ENCODE measurements at regions not wholly inside any gene's neighbourhood (a gene's known extent, or its start where the extent isn't known, plus 50 kb on each side); places are given as distances from the start of the nearest gene placed in this dataset.

DNA sequence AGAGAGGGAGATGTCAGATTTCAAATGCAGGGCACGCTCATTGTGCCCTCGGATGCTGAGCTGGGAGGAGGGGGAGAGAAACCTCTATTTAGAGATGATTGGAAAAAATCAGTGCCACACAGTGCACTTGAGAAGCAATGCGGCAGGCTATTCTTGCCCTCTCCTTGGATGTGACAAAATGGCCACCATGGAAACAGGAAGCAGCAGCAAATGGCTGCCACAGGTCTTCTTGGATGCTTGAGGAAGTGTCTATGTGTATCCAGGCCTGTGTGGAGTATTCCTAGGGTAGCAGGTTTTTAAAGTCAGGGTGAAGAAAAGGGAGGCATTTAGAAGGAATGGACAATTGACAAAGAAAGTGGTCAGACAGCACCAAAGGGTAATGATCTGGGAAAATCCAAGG, 340.1 kb upstream of the ZFHX3 start:
- no peak overlapping the region for H3K27ac ChIP-seq
- no peaks in the 10 kb centered on the region for H3K36me3 ChIP-seq
- H3K27me3 ChIP-seq: no peaks in the 10 kb centered on the region
- no peaks in the 10 kb centered on the region for H3K4me1 ChIP-seq
- TF ChIP-seq, protein P1, sequence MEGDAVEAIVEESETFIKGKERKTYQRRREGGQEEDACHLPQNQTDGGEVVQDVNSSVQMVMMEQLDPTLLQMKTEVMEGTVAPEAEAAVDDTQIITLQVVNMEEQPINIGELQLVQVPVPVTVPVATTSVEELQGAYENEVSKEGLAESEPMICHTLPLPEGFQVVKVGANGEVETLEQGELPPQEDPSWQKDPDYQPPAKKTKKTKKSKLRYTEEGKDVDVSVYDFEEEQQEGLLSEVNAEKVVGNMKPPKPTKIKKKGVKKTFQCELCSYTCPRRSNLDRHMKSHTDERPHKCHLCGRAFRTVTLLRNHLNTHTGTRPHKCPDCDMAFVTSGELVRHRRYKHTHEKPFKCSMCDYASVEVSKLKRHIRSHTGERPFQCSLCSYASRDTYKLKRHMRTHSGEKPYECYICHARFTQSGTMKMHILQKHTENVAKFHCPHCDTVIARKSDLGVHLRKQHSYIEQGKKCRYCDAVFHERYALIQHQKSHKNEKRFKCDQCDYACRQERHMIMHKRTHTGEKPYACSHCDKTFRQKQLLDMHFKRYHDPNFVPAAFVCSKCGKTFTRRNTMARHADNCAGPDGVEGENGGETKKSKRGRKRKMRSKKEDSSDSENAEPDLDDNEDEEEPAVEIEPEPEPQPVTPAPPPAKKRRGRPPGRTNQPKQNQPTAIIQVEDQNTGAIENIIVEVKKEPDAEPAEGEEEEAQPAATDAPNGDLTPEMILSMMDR (IDR thresholded peaks at IDR 0.05): no peak
- TF ChIP-seq EP300 (IDR thresholded peaks at IDR 0.05) (no peak), POLR2A (IDR thresholded peaks at IDR 0.05) (no peak)
- H3K4me3 ChIP-seq: no peak overlapping the region
- no peaks in the 10 kb centered on the region for H3K9me3 ChIP-seq
- WGBS, 2 donors: 79 to 87% methylated on average over 3 of the region's 3 CpGs
- DNase-seq (ENCODE audit: low spot score in 2 of 2): no peak

DNA sequence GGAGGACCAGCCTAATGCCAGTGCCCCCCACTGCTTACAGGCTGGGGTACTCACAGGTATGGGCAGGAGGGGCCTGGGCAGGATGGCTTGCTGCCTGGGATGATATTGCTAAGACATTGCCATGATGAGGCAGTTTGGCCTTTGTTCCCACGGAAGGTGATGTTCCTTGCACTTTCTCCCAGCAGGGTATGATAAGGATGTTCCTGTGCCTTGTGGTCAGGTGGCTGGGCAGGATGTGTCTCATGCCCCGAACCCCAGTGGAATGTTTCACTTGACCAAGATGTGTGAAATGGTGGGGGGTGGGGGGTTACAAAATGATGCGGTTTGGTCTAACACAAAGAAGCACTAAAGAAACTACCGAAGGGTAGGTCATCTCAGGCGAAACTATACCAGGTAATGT, 337.8 kb upstream of the ZFHX3 start:
- Histone ChIP-seq H3K36me3 (no peaks in the 10 kb centered on the region), H3K4me1 (no peaks in the 10 kb centered on the region), H3K27ac (no peak overlapping the region), H3K27me3 (no peaks in the 10 kb centered on the region), H3K9me3 (no peaks in the 10 kb centered on the region), H3K4me3 (no peak overlapping the region)
- no peak for TF ChIP-seq EP300 (IDR thresholded peaks at IDR 0.05)
- no peak for TF ChIP-seq POLR2A (IDR thresholded peaks at IDR 0.05)
- TF ChIP-seq, protein P1 (IDR thresholded peaks at IDR 0.05): no peak
- DNase-seq (ENCODE audit: low spot score in 2 of 2): no peak
- 93 to 94% methylated on average over 5 of the region's 5 CpGs for WGBS, 2 donors

DNA sequence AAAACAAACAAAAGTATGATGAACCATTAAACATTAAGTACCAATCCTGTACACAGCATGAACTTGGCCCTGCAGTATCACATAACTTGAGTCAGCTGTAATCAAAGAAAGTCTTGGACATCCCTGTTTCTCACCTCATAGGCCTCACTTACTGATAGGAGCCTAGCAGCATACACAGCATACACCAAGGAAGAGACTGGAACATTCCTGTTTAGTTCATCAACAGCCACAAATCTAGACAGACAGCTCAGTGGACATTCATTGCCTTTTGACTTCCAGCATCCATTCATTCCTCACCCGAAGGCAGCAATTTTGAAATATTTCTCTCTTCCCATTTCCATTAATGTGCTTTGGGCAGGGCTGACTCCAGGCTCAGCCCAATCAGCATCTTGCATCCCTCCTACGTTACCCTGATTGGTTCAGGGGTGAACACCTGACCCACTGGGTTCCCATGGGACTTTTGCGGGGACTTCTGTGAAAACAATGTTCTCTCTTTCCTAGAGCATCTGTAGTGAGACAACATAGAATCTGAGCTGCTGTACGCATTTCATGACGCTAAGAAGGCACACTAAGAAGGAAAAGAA, 336.7 kb upstream of the ZFHX3 start:
- 71 to 77% methylated on average over 5 of the region's 5 CpGs for WGBS, 2 donors
- no peaks in the 10 kb centered on the region for H3K9me3 ChIP-seq
- H3K4me1 ChIP-seq: no peaks in the 10 kb centered on the region
- DNase-seq (ENCODE audit: low spot score in 2 of 2): no peak
- H3K36me3 ChIP-seq: no peaks in the 10 kb centered on the region
- H3K27ac ChIP-seq: no peak overlapping the region
- H3K27me3 ChIP-seq: no peaks in the 10 kb centered on the region
- TF ChIP-seq EP300 (IDR thresholded peaks at IDR 0.05): no peak
- TF ChIP-seq POLR2A (IDR thresholded peaks at IDR 0.05): no peak
- TF ChIP-seq, protein P1 (IDR thresholded peaks at IDR 0.05): no peak
- H3K4me3 ChIP-seq: no peak overlapping the region

DNA sequence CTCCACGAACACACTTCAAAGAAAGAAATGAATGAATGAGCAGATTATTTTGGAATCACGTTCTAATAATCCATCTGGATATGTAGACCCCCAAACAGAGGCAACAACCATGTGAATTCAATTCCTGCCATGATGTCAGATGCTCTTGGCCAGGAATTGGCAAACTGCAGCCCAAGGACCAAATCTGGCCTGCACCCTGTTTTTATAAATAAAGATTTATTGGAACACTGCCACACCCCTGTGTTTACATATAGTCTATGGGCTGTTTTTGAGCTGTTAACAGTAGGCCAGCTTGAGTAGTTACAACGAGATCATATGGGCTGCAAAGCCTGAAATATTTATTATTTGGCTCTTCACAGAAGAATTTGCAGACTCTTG, 336.0 kb upstream of the ZFHX3 start:
- Histone ChIP-seq H3K36me3 (no peaks in the 10 kb centered on the region), H3K27ac (no peak overlapping the region), H3K27me3 (no peaks in the 10 kb centered on the region), H3K9me3 (no peaks in the 10 kb centered on the region), H3K4me3 (no peak overlapping the region), H3K4me1 (no peaks in the 10 kb centered on the region)
- WGBS, 2 donors: 76 to 83% methylated on average over 3 of the region's 3 CpGs
- TF ChIP-seq, protein P1 (IDR thresholded peaks at IDR 0.05): no peak
- TF ChIP-seq EP300 (IDR thresholded peaks at IDR 0.05) (no peak), POLR2A (IDR thresholded peaks at IDR 0.05) (no peak)
- no peak for DNase-seq (ENCODE audit: low spot score in 2 of 2)

DNA sequence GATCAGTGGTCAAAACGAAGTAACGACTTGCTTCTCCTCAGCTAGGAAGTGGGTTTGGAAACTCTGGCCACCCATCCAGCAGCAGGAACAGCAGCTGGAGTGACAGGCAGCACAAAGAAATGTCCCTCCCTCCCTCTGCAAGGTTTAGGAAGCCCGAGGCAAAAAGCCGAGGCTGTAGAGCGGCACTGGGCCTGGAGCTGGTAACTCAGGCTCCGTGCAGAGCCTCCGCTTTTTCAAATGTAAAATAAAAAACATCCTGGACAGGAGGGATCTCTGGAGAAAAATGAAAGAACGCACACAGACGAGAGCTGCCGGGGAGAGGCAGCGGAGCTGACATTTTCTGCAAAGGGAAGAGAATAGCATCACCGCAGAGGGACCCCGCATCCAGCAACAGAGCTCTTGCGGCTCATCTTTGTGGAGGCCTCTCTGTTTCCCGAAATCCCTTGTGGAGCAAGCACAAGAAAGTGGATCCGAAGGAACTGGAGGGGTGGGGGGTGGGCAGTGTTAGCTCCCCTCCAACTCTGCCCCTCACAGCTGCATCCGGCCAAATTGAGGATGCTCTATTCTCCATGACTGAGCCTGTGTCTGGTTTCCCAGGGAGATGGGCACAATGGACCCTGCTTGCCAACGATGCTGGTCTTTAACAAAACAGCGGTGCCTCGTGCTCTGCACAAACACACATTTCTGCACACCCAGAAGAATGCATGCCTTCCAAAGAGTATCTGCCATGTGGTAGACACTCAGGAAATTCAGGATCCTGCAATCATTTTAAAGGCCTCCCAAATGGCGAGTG, 335.5 kb upstream of the ZFHX3 start:
- no peaks in the 10 kb centered on the region for H3K36me3 ChIP-seq
- 65 to 71% methylated on average over 20 to 21 of the region's 21 CpGs for WGBS, 2 donors

More for the DNA sequence above, 335.5 kb upstream of the ZFHX3 start:
- H3K4me3 ChIP-seq: no peak overlapping the region
- no peaks in the 10 kb centered on the region for H3K9me3 ChIP-seq
- no peak for DNase-seq (ENCODE audit: low spot score in 2 of 2)
- no peak overlapping the region for H3K27ac ChIP-seq
- TF ChIP-seq, protein P1 (IDR thresholded peaks at IDR 0.05): no peak
- TF ChIP-seq EP300 (IDR thresholded peaks at IDR 0.05): no peak
- no peak for TF ChIP-seq POLR2A (IDR thresholded peaks at IDR 0.05)
- H3K4me1 ChIP-seq: no peaks in the 10 kb centered on the region
- no peaks in the 10 kb centered on the region for H3K27me3 ChIP-seq

Measured in tibial nerve (tissue), 4 donors.